IPS-18c (cell line): ENCODE measurements at regions not wholly inside any gene's neighbourhood (a gene's known extent, or its start where the extent isn't known, plus 50 kb on each side); places are given as distances from the start of the nearest gene placed in this dataset.

Experiments
- H3K4me3 ChIP-seq: 2 replicates; pipeline ENCODE4 v1.7.0; 2013; ENCODE audit warnings: low read depth, mild to moderate bottlenecking, low read length, moderate library complexity; ENCODE audit not compliant: insufficient read depth
- H3K9me3 ChIP-seq: one replicate; pipeline ENCODE4 v1.6.1; 2013; ENCODE audit warnings: mild to moderate bottlenecking, low read length, moderate library complexity; ENCODE audit not compliant: control insufficient read depth, insufficient read depth

GRCh38 chr4:28702571-28702970 is 1841.9 kb downstream of the STIM2 start:
- no peak overlapping the region for H3K4me3 ChIP-seq

DNA sequence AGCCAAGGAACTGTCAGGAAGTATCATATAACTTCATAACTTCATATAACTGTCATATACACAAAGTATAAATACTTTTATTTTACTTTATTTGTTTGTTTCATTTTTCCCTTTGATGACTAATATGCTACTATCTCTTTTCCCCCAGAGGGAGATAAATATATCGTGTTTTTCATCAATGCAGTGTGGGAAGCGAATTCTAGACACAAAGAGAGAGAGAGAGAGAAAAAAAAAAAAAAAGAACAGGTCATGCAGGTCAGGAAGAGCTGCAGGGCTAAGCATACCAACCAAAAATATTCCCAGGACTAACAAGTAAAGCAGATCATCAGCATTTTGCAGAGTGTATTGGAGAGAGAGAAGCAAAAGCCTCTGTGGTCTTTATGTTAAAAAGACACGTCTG is 1849.2 kb downstream of the STIM2 start:
- Histone ChIP-seq H3K4me3 (no peak overlapping the region), H3K9me3 (no peaks in the 10 kb centered on the region)

More at GRCh38 chr4:28702571-28702970, 1841.9 kb downstream of the STIM2 start:
- peaks cover 2% of the 10 kb centered on the region for H3K9me3 ChIP-seq

GRCh38 chr4:28723371-28723770 is 1862.7 kb downstream of the STIM2 start:
- no peaks in the 10 kb centered on the region for H3K9me3 ChIP-seq
- H3K4me3 ChIP-seq, result no peak overlapping the region

DNA sequence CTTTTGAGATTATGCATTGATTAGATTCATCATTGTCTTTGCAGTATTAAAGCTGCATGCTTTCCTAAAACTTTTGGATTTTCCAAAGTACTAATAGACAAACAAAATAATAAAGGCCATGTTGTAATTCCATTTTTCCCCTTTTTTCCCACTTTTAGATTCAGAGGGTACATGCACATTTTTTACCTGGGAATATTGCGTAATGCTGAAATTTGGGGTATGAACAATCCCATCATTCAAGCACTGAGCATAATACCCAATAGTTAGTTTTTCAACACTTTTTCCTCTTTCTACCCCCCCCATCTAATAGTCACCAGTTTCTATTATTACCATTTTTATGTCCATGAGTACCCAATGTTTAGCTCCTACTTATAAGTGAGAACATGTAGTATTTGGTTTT is 1863.6 kb downstream of the STIM2 start:
- H3K9me3 ChIP-seq, result no peaks in the 10 kb centered on the region
- H3K4me3 ChIP-seq, result no peak overlapping the region

DNA sequence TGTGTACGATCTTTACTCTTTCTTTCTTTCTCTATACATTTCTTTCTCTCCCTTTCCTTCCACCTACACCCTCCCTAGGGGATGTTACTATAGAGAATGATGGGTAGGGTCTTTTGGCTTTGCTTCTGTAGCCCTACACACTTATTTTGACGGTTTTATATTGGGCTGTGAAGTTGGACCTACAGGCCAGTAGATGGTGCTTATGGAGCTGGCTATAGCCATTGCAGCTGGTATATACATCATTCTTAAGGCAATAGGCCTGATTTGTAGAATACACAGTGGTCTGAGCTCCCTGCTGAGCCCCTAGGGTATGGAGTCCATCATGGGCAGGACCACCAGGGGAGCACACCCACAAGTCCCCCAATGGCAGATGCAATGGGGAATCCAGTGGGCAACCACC is 1869.7 kb downstream of the STIM2 start:
- Histone ChIP-seq H3K9me3 (no peaks in the 10 kb centered on the region), H3K4me3 (no peak overlapping the region)

DNA sequence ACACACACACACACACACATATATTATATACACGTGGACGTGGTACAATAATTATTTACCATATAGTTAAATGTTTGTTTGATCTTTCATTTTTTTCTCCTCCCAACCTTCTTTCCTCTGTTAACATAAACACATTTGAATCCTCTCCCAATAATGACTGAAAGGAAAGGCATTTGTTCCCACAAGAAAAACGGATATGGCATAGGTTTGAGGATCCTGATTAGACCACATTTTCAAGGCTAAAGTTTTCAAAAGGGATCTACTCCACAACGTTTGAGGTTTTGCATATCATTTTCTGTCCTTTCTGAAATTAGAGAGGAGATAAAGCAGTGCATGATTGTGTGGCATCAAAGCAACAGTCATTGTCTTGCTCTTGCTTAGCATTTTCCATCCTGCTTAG is 1883.4 kb downstream of the STIM2 start:
- no peak overlapping the region for H3K4me3 ChIP-seq

GRCh38 chr4:28754376-28754775 is 1893.7 kb downstream of the STIM2 start:
- no peak overlapping the region for H3K4me3 ChIP-seq
- H3K9me3 ChIP-seq, result no peaks in the 10 kb centered on the region

More for the DNA sequence above, 1883.4 kb downstream of the STIM2 start:
- peaks cover 3% of the 10 kb centered on the region for H3K9me3 ChIP-seq

GRCh38 chr4:28755081-28755480 is 1894.4 kb downstream of the STIM2 start:
- Histone ChIP-seq H3K9me3 (no peaks in the 10 kb centered on the region), H3K4me3 (no peak overlapping the region)

GRCh38 chr4:28759064-28759463 is 1898.4 kb downstream of the STIM2 start:
- no peaks in the 10 kb centered on the region for H3K9me3 ChIP-seq
- no peak overlapping the region for H3K4me3 ChIP-seq

- Histone ChIP-seq H3K4me3 (no peak overlapping the region), H3K9me3 (no peaks in the 10 kb centered on the region)
These were observed 1899.4 kb downstream of the STIM2 start for GRCh38 chr4:28760003-28760402.

GRCh38 chr4:28772066-28772465 is 1911.4 kb downstream of the STIM2 start:
- Histone ChIP-seq H3K4me3 (no peak overlapping the region), H3K9me3 (no peaks in the 10 kb centered on the region)

DNA sequence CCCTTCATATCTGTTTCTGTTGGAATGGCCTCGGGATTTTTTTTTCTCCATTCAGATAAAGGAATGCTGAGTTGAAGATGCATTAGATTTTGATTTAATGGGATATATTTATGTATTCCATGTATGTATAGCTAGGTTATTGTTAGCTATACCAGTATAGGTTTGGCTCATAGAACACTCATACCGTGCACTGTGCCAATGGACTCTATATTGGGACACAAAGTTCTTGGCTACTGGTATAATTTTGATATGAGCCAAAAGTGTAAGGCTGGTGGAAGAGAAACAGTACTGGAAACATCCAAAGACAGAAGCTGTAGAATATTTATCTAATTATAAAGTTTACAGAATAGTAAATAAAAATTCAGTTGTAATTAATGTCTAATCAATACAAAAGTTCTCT is 1912.1 kb downstream of the STIM2 start:
- no peak overlapping the region for H3K4me3 ChIP-seq
- no peaks in the 10 kb centered on the region for H3K9me3 ChIP-seq

DNA sequence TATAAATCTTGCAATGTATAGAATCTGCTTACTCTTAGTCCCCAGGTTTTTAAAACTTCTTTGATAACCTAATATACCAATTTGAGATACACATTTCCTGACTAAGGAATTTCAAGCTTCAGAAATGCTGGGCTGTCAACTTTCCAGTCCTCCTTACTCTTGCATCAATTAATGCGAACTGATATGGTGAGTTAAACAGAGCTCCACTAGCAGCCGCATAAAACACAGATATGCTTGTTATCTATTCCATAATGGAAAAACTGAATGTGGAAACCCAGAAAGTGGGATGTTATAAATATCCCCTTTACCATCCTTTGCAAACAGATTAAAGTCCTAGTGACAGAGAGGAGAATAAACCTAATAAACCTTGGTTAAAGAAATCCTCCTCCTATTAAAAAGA is 1913.7 kb downstream of the STIM2 start:
- H3K4me3 ChIP-seq, result no peak overlapping the region
- H3K9me3 ChIP-seq, result no peaks in the 10 kb centered on the region

DNA sequence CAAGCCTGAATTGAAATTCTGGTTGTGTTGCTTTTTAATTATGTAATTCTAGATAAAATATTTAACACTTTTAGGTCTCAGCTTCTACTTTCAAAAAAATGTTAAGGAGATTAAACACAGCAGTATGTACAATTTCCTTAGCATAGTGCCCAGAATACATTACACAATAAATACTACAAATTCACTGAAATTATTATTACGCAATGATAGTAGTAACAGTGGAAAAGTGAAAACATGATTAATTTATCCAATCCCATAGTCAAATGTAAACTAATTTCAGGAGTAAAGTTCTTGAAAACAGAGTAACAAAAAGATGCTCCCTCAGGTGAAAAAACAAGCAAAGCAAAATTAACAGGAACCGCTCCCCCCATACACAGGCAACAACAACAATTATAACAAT is 1915.4 kb downstream of the STIM2 start:
- Histone ChIP-seq H3K4me3 (no peak overlapping the region), H3K9me3 (no peaks in the 10 kb centered on the region)

GRCh38 chr4:28784188-28784587 is 1923.5 kb downstream of the STIM2 start:
- H3K9me3 ChIP-seq, result no peaks in the 10 kb centered on the region

DNA sequence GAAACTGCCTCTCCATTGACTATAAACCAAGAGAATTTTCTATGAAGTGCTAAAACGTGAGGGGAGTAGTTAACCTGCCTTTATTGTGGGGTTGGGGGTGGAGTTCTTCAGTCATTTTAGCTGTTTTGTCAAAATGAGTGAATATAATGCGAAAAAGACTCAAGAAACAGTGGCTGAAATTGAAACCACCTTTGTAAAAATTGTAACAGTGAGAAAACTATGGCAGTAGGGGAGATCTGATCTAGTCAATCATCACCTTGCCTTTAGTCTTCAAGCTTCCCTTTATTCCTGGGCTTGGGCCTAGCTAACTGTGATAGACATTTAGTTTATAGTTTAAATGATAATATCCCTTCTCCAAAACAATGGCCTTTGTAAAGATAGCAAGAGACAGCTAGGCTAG is 1927.3 kb downstream of the STIM2 start:
- no peak overlapping the region for H3K4me3 ChIP-seq
- no peaks in the 10 kb centered on the region for H3K9me3 ChIP-seq

More at GRCh38 chr4:28784188-28784587, 1923.5 kb downstream of the STIM2 start:
- no peak overlapping the region for H3K4me3 ChIP-seq

DNA sequence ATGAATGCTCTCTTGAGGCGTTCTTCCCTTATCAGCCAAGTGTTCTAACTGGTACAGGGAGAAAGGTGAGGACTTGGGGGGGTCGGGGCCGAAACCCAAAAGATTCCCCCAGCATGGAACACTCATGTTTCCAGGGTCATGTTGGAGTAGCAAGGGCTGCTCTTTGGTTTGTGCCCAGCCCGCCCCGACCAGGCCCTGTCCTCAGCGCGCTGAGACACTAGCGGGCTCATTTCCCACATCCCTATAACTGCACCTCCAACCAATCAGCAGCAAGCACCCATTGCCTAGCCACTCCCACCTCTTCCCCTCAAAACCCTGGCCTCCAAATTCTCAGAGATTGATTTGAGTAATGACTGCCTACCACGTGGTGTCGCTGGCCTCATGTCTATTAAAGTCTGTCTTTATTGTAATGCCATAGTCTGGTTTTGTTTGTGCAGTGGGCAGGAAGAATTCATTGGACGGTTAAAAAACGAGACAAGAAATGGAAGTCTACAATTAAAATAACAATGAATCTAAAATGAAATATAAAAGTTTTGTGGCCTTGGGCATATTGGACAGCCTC is 1928.4 kb downstream of the STIM2 start:
- Histone ChIP-seq H3K9me3 (no peaks in the 10 kb centered on the region), H3K4me3 (no peak overlapping the region)

DNA sequence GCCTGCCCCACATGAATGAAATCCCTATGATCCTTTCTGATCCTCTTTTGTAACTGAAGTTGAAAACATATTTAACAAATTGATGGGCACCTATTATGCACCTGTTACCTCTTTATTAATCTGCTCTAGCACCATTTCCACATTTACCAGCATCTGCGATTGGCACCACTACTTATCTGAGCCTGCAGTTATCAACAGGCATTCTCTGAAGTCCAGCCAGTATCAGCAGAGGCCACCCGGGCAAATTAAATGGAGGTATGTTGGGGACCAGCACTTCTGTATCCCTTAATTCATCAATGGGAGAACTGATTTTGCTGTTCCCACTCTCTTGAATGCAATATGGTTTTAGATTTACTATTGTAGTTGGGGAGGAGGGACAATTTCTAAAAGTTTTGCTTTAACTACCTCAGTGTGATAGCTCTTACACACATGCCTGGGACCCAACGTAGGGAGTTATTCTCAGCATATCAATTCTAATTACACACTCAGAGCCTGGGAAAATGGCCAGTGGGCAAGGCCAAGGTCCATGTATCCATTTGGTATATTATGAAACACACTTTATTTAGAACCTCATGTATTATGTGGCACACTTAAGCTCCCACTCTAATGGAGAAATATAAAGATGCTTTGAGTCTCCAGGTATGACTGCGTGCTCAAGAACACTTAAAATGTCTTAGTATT is 1927.1 kb upstream of the PCDH7 start:
- no peaks in the 10 kb centered on the region for H3K9me3 ChIP-seq
- no peak overlapping the region for H3K4me3 ChIP-seq

DNA sequence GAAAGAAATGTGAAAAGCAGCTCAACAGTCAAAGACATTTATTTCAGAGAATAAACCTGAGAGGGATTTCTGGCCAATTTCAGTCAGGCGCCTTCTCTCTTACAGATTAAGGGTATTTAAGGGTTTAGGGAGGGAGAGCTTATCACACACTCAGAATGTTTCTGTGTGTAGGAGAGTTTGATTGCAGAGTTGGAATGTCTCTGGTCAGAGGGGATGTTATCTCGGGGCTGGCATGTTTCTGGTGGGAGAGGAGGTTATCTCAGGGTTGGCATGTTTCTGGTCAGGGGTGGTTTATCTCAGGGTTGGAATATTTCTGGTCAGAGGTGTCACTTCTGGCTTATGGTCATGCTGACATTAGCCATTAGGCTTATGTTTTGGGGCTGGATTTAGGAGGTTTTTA is 1920.5 kb upstream of the PCDH7 start:
- H3K4me3 ChIP-seq, result no peak overlapping the region
- no peaks in the 10 kb centered on the region for H3K9me3 ChIP-seq
